ENCODE measurements at regions not wholly inside any gene's neighbourhood (a gene's known extent, or its start where the extent isn't known, plus 50 kb on each side); places are given as distances from the start of the nearest gene placed in this dataset.

- 9 to 16% methylated on average over 2 of the region's 2 CpGs for WGBS, 2 donors (ENCODE audit: low coverage in 1 of 2)
- intact Hi-C loops (cut with DNase I; ENCODE audit: low total_unique reads): no loop called here
- DNase-seq: no peak
- TF ChIP-seq EP300 (IDR thresholded peaks at IDR 0.05; ENCODE audit: low read depth) (no peak), POLR2A (IDR thresholded peaks at IDR 0.05) (no peak), POLR2AphosphoS5 (IDR thresholded peaks at IDR 0.05) (no peak), CTCF (IDR thresholded peaks at IDR 0.05) (no peak)
- Histone ChIP-seq H3K4me1 (no peaks in the 10 kb centered on the region), H3K27ac (no peak overlapping the region), H3K9me3 (no peaks in the 10 kb centered on the region), H3K27me3 (no peaks in the 10 kb centered on the region), H3K4me3 (no peak overlapping the region), H3K36me3 (no peaks in the 10 kb centered on the region)
- in situ Hi-C loops (cut with MboI; ENCODE audit: low pct_ligation_motif_present in 1 of 4, low pct_unique_long_range_greater_than_20kb in 1 of 4, low sequenced_read_pairs in 3 of 4): no loop called here
These were observed 178.5 kb upstream of the ZBTB20 start for GRCh38 chr3:115325539-115325938.

- Histone ChIP-seq H3K27ac (no peak overlapping the region), H3K36me3 (no peaks in the 10 kb centered on the region), H3K27me3 (no peaks in the 10 kb centered on the region), H3K9me3 (no peaks in the 10 kb centered on the region), H3K4me3 (no peak overlapping the region), H3K4me1 (no peaks in the 10 kb centered on the region)
- DNase-seq: no peak
- intact Hi-C loops (cut with DNase I; ENCODE audit: low total_unique reads) (no loop called here), in situ Hi-C loops (cut with MboI; ENCODE audit: low pct_ligation_motif_present in 1 of 4, low pct_unique_long_range_greater_than_20kb in 1 of 4, low sequenced_read_pairs in 3 of 4) (no loop called here)
- TF ChIP-seq POLR2A (IDR thresholded peaks at IDR 0.05): no peak
- TF ChIP-seq POLR2AphosphoS5 (IDR thresholded peaks at IDR 0.05): no peak
- no peak for TF ChIP-seq CTCF (IDR thresholded peaks at IDR 0.05)
- no peak for TF ChIP-seq EP300 (IDR thresholded peaks at IDR 0.05; ENCODE audit: low read depth)
These were observed 183.3 kb upstream of the ZBTB20 start for GRCh38 chr3:115330430-115330829.

GRCh38 chr3:115332998-115333397 lies 185.9 kb upstream of the ZBTB20 start:
- no peak overlapping the region for H3K4me3 ChIP-seq
- H3K36me3 ChIP-seq: no peaks in the 10 kb centered on the region
- H3K27me3 ChIP-seq: no peaks in the 10 kb centered on the region
- no peaks in the 10 kb centered on the region for H3K4me1 ChIP-seq
- TF ChIP-seq POLR2AphosphoS5 (IDR thresholded peaks at IDR 0.05) (no peak), POLR2A (IDR thresholded peaks at IDR 0.05) (no peak), CTCF (IDR thresholded peaks at IDR 0.05) (no peak), EP300 (IDR thresholded peaks at IDR 0.05; ENCODE audit: low read depth) (no peak)
- DNase-seq: no peak
- in situ Hi-C loops (cut with MboI; ENCODE audit: low pct_ligation_motif_present in 1 of 4, low pct_unique_long_range_greater_than_20kb in 1 of 4, low sequenced_read_pairs in 3 of 4): no loop called here
- WGBS, 2 donors (ENCODE audit: low coverage in 1 of 2): 59 to 80% methylated on average over 2 of the region's 2 CpGs
- intact Hi-C loops (cut with DNase I; ENCODE audit: low total_unique reads): no loop called here
- no peak overlapping the region for H3K27ac ChIP-seq
- no peaks in the 10 kb centered on the region for H3K9me3 ChIP-seq

- intact Hi-C loops (cut with DNase I; ENCODE audit: low total_unique reads) (no loop called here), in situ Hi-C loops (cut with MboI; ENCODE audit: low pct_ligation_motif_present in 1 of 4, low pct_unique_long_range_greater_than_20kb in 1 of 4, low sequenced_read_pairs in 3 of 4) (no loop called here)
- H3K27ac ChIP-seq: no peak overlapping the region
- H3K4me1 ChIP-seq: no peaks in the 10 kb centered on the region
- no peaks in the 10 kb centered on the region for H3K9me3 ChIP-seq
- TF ChIP-seq POLR2AphosphoS5 (IDR thresholded peaks at IDR 0.05) (no peak), CTCF (IDR thresholded peaks at IDR 0.05) (no peak), POLR2A (IDR thresholded peaks at IDR 0.05) (no peak), EP300 (IDR thresholded peaks at IDR 0.05; ENCODE audit: low read depth) (no peak)
- H3K36me3 ChIP-seq: no peaks in the 10 kb centered on the region
- WGBS, 2 donors (ENCODE audit: low coverage in 1 of 2): 72 to 82% methylated on average over 4 of the region's 4 CpGs
- H3K4me3 ChIP-seq: no peak overlapping the region
- no peak for DNase-seq
- no peaks in the 10 kb centered on the region for H3K27me3 ChIP-seq
These were observed 189.7 kb upstream of the ZBTB20 start for GRCh38 chr3:115336836-115337235.
